Liver (tissue), 7 donors: ENCODE measurements at regions not wholly inside any gene's neighbourhood (a gene's known extent, or its start where the extent isn't known, plus 50 kb on each side); places are given as distances from the start of the nearest gene placed in this dataset.

Experiments
- DNase-seq: peaks from one replicate; pipeline ENCODE4 v3.0.0-alpha.2; 2017; ENCODE audit warnings: low spot score
- H3K27ac ChIP-seq, 2 donors: one replicate each; pipeline ENCODE4 v1.7.0; 2013; ENCODE audit warnings: inconsistent platforms in 2 of 2, low read length in 2 of 2, control low read depth in 1 of 2, low read depth in 1 of 2, mild to moderate bottlenecking in 1 of 2
- H3K27me3 ChIP-seq, 4 donors: one replicate each; pipeline versions ENCODE4 v1.6.1 to v1.7.0; 2013; ENCODE audit warnings: low read length in 3 of 4, inconsistent platforms in 1 of 4, mild to moderate bottlenecking in 1 of 4, moderate library complexity in 1 of 4; ENCODE audit not compliant: control insufficient read depth in 4 of 4, insufficient read depth in 4 of 4
- H3K36me3 ChIP-seq, 4 donors: one replicate each; pipeline versions ENCODE4 v1.6.1 to v1.7.0; 2013; ENCODE audit warnings: low read length in 3 of 4, mild to moderate bottlenecking in 3 of 4, low read depth in 1 of 4, moderate library complexity in 1 of 4; ENCODE audit not compliant: control insufficient read depth in 4 of 4, insufficient read depth in 3 of 4
- H3K4me1 ChIP-seq, 4 donors: one replicate each; pipeline versions ENCODE4 v1.6.1 to v1.7.0; 2013; ENCODE audit warnings: low read length in 3 of 4, mild to moderate bottlenecking in 3 of 4, moderate library complexity in 1 of 4; ENCODE audit not compliant: control insufficient read depth in 4 of 4, insufficient read depth in 4 of 4
- H3K4me3 ChIP-seq, 3 donors: one replicate each; pipeline versions ENCODE4 v1.6.1 to v1.7.0; 2013; ENCODE audit warnings: low read length in 3 of 3, control low read depth in 1 of 3, low read depth in 1 of 3, mild to moderate bottlenecking in 1 of 3
- H3K9ac ChIP-seq, 2 donors: one replicate each; pipeline ENCODE4 v1.7.0; 2013; ENCODE audit warnings: low read length in 2 of 2, mild to moderate bottlenecking in 2 of 2, moderate library complexity in 2 of 2, control low read depth in 1 of 2, low read depth in 1 of 2
- H3K9me3 ChIP-seq, 4 donors: one replicate each; pipeline versions ENCODE4 v1.6.1 to v1.7.0; 2013; ENCODE audit warnings: low read length in 3 of 4; ENCODE audit not compliant: control insufficient read depth in 4 of 4
- EGR1 ChIP-seq, 2 donors: IDR thresholded peaks; 2 replicates each; pipeline ENCODE4 v1.6.1; 2016 to 2018; ENCODE audit warnings: antibody characterized with exemption in 2 of 2, low read depth in 2 of 2
- FOXA1 ChIP-seq: IDR thresholded peaks from 2 replicates; pipeline ENCODE4 v1.6.1; 2016; ENCODE audit warnings: antibody characterized with exemption
- FOXA2 ChIP-seq: IDR thresholded peaks from 2 replicates; pipeline ENCODE4 v1.6.1; 2016; ENCODE audit warnings: antibody characterized with exemption
- GABPA ChIP-seq, 2 donors: IDR thresholded peaks in 1 of 2; conservative IDR thresholded peaks in 1 of 2; 2 replicates each; pipeline ENCODE4 v1.6.1; 2016; ENCODE audit warnings: antibody characterized with exemption in 2 of 2, mild to moderate bottlenecking in 1 of 2, moderate library complexity in 1 of 2
- HNF4A ChIP-seq, 2 donors: conservative IDR thresholded peaks; 2 replicates each; pipeline ENCODE4 v1.6.1; 2016; ENCODE audit warnings: antibody characterized with exemption in 2 of 2, mild to moderate bottlenecking in 2 of 2
- HNF4G ChIP-seq: IDR thresholded peaks from 2 replicates; pipeline ENCODE4 v1.6.1; 2016; ENCODE audit warnings: antibody characterized with exemption
- JUND ChIP-seq, 2 donors: IDR thresholded peaks; 2 replicates each; pipeline ENCODE4 v1.6.1; 2016; ENCODE audit warnings: antibody characterized with exemption in 2 of 2
- NR2F2 ChIP-seq: IDR thresholded peaks from 2 replicates; pipeline ENCODE4 v1.6.1; 2016; ENCODE audit warnings: antibody characterized with exemption
- RAD21 ChIP-seq, 2 donors: IDR thresholded peaks; 2 replicates each; pipeline ENCODE4 v1.6.1; 2016; ENCODE audit warnings: antibody characterized with exemption in 2 of 2, mild to moderate bottlenecking in 2 of 2
- RXRA ChIP-seq, 2 donors: IDR thresholded peaks; 2 replicates each; pipeline ENCODE4 v1.6.1; 2017 to 2018; ENCODE audit warnings: antibody characterized with exemption in 2 of 2, mild to moderate bottlenecking in 1 of 2
- SP1 ChIP-seq: IDR thresholded peaks from 2 replicates; pipeline ENCODE4 v1.6.1; 2018; ENCODE audit warnings: antibody characterized with exemption, mild to moderate bottlenecking
- TAF1 ChIP-seq: conservative IDR thresholded peaks from 2 replicates; pipeline ENCODE4 v1.6.1; 2016; ENCODE audit warnings: antibody characterized with exemption, mild to moderate bottlenecking
- YY1 ChIP-seq: IDR thresholded peaks from 2 replicates; pipeline ENCODE4 v1.6.1; 2016; ENCODE audit warnings: antibody characterized with exemption, mild to moderate bottlenecking
- TF ChIP-seq, protein P1 (sequence below): IDR thresholded peaks from 2 replicates; pipeline ENCODE4 v1.6.1; 2016; ENCODE audit warnings: antibody characterized with exemption
- TF ChIP-seq, protein P2 (sequence below): IDR thresholded peaks from 2 replicates; pipeline ENCODE4 v1.6.1; 2016; ENCODE audit warnings: antibody characterized with exemption, mild to moderate bottlenecking
- TF ChIP-seq, protein P3 (sequence below): IDR thresholded peaks from 2 replicates; pipeline ENCODE4 v1.6.1; 2016; ENCODE audit warnings: antibody characterized with exemption
- TF ChIP-seq, protein P4 (sequence below): fragments of 150-350 bp; IDR thresholded peaks from 2 replicates; pipeline ENCODE4 v1.5.1; 2017; ENCODE audit warnings: improper control_type of control experiment, low read depth, low read length; ENCODE audit not compliant: missing input control
- TF ChIP-seq, protein P5 (sequence below): IDR thresholded peaks from 2 replicates; pipeline ENCODE4 v1.6.1; 2016; ENCODE audit warnings: antibody characterized with exemption
- donor health status: healthy.
- donor health status: healthy.
- donor health status: healthy.
- donor health status: healthy.

DNA sequence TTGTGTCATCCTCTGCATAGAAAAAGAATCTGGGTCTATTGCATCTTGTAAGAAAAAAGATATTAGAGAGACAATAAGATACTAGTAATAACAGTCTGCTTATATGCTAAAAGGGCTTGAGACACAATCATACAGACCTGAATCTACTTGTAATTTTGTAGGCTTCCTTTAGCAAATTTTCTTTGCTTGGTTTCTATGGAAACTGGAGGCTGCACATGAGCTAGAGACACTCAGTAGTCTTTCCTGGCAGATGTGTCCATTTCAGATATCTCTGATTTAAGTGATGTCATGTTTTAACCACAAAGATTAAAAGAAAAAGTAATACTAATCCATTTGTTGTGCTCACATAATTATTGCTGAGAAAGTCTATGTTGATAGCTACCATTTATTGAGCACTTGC, 123.9 kb upstream of the GNAO1 start (continued):
- TF ChIP-seq TAF1, result no peak
- TF ChIP-seq HNF4A (conservative IDR thresholded peaks at IDR 0.05), result no peak
- no peak for TF ChIP-seq SP1
- TF ChIP-seq EGR1 (IDR thresholded peaks at IDR 0.05; ENCODE audit: low read depth in 2 of 2), result no peak
- TF ChIP-seq RXRA (IDR thresholded peaks at IDR 0.05), result no peak
- no peak for TF ChIP-seq FOXA1
- TF ChIP-seq RAD21 (IDR thresholded peaks at IDR 0.05), result no peak
- TF ChIP-seq YY1, result no peak

DNA sequence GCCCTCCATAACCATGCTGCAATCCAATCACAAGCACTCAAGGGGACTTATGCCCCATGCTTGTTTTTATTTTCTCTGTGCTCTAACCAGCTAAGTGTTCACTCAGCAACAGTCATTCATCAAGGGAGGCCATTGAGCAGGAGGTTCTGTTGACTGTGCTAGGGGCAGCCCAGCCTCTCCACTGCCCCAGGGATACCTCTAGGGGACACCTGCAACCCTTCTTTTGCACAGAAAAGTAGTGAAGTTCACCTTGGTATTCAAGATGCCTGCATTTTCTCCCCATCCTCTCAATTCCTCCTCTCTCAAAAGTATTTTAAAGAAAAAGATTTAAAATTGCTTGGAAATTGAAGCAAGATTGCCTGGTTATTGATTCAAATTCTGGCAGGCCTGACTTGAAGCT, 124.7 kb upstream of the GNAO1 start:
- Histone ChIP-seq H3K27me3 (no peaks in the 10 kb centered on the region), H3K9ac (no peak overlapping the region), H3K4me3 (no peak overlapping the region), H3K36me3 (no peaks in the 10 kb centered on the region), H3K27ac (no peak overlapping the region), H3K9me3 (no peaks in the 10 kb centered on the region), H3K4me1 (no peaks in the 10 kb centered on the region)
- DNase-seq, result no peak
- no peak for TF ChIP-seq FOXA1

DNA sequence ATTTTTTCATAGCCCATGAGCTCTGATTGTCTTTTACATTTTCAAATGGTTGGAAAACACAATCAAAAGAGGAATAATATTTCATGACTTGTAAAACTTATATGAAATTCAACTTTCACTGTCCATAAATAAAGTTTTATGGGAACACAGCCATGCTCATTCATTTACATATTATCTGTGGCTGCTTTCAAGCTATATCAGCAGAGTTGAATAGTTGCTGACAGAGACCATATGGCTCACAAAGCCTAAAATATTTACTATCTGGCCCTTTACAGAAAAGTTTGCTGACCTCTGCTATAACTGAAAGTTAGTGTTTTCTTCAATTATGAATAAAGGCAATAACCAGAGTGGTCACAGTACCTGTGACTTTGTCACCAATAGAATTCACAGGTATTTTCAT, 128.2 kb upstream of the GNAO1 start:
- Histone ChIP-seq H3K9ac (no peak overlapping the region), H3K36me3 (no peaks in the 10 kb centered on the region), H3K4me1 (no peaks in the 10 kb centered on the region), H3K9me3 (no peaks in the 10 kb centered on the region), H3K27me3 (no peaks in the 10 kb centered on the region), H3K27ac (no peak overlapping the region), H3K4me3 (no peak overlapping the region)
- no peak for DNase-seq
- TF ChIP-seq, protein P1, sequence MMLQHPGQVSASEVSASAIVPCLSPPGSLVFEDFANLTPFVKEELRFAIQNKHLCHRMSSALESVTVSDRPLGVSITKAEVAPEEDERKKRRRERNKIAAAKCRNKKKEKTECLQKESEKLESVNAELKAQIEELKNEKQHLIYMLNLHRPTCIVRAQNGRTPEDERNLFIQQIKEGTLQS, result no peak
- TF ChIP-seq GABPA (IDR thresholded peaks at IDR 0.05 in 1 of 2, conservative IDR thresholded peaks at IDR 0.05 in 1 of 2), result no peak
- TF ChIP-seq HNF4G, result no peak
- TF ChIP-seq TAF1, result no peak
- no peak for TF ChIP-seq JUND (IDR thresholded peaks at IDR 0.05)
- no peak for TF ChIP-seq RXRA (IDR thresholded peaks at IDR 0.05)
- TF ChIP-seq FOXA1, result no peak
- TF ChIP-seq, protein P2, sequence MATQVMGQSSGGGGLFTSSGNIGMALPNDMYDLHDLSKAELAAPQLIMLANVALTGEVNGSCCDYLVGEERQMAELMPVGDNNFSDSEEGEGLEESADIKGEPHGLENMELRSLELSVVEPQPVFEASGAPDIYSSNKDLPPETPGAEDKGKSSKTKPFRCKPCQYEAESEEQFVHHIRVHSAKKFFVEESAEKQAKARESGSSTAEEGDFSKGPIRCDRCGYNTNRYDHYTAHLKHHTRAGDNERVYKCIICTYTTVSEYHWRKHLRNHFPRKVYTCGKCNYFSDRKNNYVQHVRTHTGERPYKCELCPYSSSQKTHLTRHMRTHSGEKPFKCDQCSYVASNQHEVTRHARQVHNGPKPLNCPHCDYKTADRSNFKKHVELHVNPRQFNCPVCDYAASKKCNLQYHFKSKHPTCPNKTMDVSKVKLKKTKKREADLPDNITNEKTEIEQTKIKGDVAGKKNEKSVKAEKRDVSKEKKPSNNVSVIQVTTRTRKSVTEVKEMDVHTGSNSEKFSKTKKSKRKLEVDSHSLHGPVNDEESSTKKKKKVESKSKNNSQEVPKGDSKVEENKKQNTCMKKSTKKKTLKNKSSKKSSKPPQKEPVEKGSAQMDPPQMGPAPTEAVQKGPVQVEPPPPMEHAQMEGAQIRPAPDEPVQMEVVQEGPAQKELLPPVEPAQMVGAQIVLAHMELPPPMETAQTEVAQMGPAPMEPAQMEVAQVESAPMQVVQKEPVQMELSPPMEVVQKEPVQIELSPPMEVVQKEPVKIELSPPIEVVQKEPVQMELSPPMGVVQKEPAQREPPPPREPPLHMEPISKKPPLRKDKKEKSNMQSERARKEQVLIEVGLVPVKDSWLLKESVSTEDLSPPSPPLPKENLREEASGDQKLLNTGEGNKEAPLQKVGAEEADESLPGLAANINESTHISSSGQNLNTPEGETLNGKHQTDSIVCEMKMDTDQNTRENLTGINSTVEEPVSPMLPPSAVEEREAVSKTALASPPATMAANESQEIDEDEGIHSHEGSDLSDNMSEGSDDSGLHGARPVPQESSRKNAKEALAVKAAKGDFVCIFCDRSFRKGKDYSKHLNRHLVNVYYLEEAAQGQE, result no peak
- TF ChIP-seq, protein P3, sequence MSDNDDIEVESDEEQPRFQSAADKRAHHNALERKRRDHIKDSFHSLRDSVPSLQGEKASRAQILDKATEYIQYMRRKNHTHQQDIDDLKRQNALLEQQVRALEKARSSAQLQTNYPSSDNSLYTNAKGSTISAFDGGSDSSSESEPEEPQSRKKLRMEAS, result no peak
- no peak for TF ChIP-seq EGR1 (IDR thresholded peaks at IDR 0.05; ENCODE audit: low read depth in 2 of 2)
- TF ChIP-seq YY1, result no peak
- TF ChIP-seq SP1, result no peak
- TF ChIP-seq, protein P4, sequence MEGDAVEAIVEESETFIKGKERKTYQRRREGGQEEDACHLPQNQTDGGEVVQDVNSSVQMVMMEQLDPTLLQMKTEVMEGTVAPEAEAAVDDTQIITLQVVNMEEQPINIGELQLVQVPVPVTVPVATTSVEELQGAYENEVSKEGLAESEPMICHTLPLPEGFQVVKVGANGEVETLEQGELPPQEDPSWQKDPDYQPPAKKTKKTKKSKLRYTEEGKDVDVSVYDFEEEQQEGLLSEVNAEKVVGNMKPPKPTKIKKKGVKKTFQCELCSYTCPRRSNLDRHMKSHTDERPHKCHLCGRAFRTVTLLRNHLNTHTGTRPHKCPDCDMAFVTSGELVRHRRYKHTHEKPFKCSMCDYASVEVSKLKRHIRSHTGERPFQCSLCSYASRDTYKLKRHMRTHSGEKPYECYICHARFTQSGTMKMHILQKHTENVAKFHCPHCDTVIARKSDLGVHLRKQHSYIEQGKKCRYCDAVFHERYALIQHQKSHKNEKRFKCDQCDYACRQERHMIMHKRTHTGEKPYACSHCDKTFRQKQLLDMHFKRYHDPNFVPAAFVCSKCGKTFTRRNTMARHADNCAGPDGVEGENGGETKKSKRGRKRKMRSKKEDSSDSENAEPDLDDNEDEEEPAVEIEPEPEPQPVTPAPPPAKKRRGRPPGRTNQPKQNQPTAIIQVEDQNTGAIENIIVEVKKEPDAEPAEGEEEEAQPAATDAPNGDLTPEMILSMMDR, result no peak
- TF ChIP-seq HNF4A (conservative IDR thresholded peaks at IDR 0.05), result no peak
- TF ChIP-seq NR2F2, result no peak
- TF ChIP-seq, protein P5, sequence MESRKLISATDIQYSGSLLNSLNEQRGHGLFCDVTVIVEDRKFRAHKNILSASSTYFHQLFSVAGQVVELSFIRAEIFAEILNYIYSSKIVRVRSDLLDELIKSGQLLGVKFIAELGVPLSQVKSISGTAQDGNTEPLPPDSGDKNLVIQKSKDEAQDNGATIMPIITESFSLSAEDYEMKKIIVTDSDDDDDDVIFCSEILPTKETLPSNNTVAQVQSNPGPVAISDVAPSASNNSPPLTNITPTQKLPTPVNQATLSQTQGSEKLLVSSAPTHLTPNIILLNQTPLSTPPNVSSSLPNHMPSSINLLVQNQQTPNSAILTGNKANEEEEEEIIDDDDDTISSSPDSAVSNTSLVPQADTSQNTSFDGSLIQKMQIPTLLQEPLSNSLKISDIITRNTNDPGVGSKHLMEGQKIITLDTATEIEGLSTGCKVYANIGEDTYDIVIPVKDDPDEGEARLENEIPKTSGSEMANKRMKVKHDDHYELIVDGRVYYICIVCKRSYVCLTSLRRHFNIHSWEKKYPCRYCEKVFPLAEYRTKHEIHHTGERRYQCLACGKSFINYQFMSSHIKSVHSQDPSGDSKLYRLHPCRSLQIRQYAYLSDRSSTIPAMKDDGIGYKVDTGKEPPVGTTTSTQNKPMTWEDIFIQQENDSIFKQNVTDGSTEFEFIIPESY, result no peak
- TF ChIP-seq FOXA2, result no peak
- TF ChIP-seq RAD21 (IDR thresholded peaks at IDR 0.05), result no peak
